HUES6 (cell line): ENCODE measurements at regions not wholly inside any gene's neighbourhood (a gene's known extent, or its start where the extent isn't known, plus 50 kb on each side); places are given as distances from the start of the nearest gene placed in this dataset.
"Not testable (repeated sequence)": the region's sequence is repeated elsewhere in the genome, so short reads cannot be mapped to it uniquely, and the experiment has no call there.

Experiments
- H3K27ac ChIP-seq: 2 replicates; pipeline ENCODE4 v1.7.0; 2013; ENCODE audit warnings: low read depth, mild to moderate bottlenecking, low read length, inconsistent platforms
- H3K27me3 ChIP-seq: 2 replicates; pipeline ENCODE4 v1.6.1; 2013; ENCODE audit warnings: low read length; ENCODE audit not compliant: control insufficient read depth, insufficient read depth
- H3K36me3 ChIP-seq: 2 replicates; pipeline ENCODE4 v1.6.1; 2013; ENCODE audit warnings: low read length; ENCODE audit not compliant: control insufficient read depth, insufficient read depth
- H3K4me1 ChIP-seq: 2 replicates; pipeline ENCODE4 v1.6.1; 2013; ENCODE audit warnings: low read length; ENCODE audit not compliant: control insufficient read depth, insufficient read depth
- H3K4me3 ChIP-seq: 2 replicates; pipeline ENCODE4 v1.5.1; 2013; ENCODE audit warnings: low read depth, low read length
- H3K9ac ChIP-seq: one replicate; pipeline ENCODE4 v1.6.1; 2013; ENCODE audit warnings: mild to moderate bottlenecking, low read length
- H3K9me3 ChIP-seq: 2 replicates; pipeline ENCODE4 v1.6.1; 2013; ENCODE audit warnings: low read depth, low read length; ENCODE audit not compliant: control insufficient read depth, insufficient read depth

GRCh38 chr2:131639001-131639620, 111.4 kb downstream of the CCDC74A start:
- H3K4me3 ChIP-seq, H3K4me1 ChIP-seq, H3K36me3 ChIP-seq, H3K9ac ChIP-seq, H3K27me3 ChIP-seq, H3K9me3 ChIP-seq, H3K27ac ChIP-seq: not testable (repeated sequence)

GRCh38 chr2:131641414-131642206, 113.9 kb downstream of the CCDC74A start:
- Histone ChIP-seq H3K9ac (no peak overlapping the region), H3K9me3 (no peaks in the 10 kb centered on the region), H3K27me3 (no peaks in the 10 kb centered on the region), H3K27ac (no peak overlapping the region), H3K36me3 (no peaks in the 10 kb centered on the region), H3K4me1 (no peaks in the 10 kb centered on the region), H3K4me3 (no peak overlapping the region)

GRCh38 chr2:131643180-131643579, 115.5 kb downstream of the CCDC74A start:
- H3K27me3 ChIP-seq, H3K9me3 ChIP-seq, H3K9ac ChIP-seq, H3K27ac ChIP-seq, H3K4me3 ChIP-seq, H3K4me1 ChIP-seq, H3K36me3 ChIP-seq: not testable (repeated sequence)

- Histone ChIP-seq H3K9ac (no peak overlapping the region), H3K4me1 (no peaks in the 10 kb centered on the region), H3K9me3 (no peaks in the 10 kb centered on the region), H3K27ac (no peak overlapping the region), H3K27me3 (no peaks in the 10 kb centered on the region), H3K4me3 (no peak overlapping the region), H3K36me3 (no peaks in the 10 kb centered on the region)
Measured at GRCh38 chr2:131645177-131645765, 117.6 kb downstream of the CCDC74A start.

- not testable (repeated sequence) for H3K9me3 ChIP-seq, H3K9ac ChIP-seq, H3K27ac ChIP-seq, H3K4me3 ChIP-seq, H3K4me1 ChIP-seq, H3K27me3 ChIP-seq, H3K36me3 ChIP-seq
Measured at GRCh38 chr2:131646220-131646619, 118.5 kb downstream of the CCDC74A start.

GRCh38 chr2:131646669-131647297, 119.1 kb downstream of the CCDC74A start:
- Histone ChIP-seq H3K36me3 (no peaks in the 10 kb centered on the region), H3K9ac (no peak overlapping the region), H3K4me1 (no peaks in the 10 kb centered on the region), H3K27ac (no peak overlapping the region), H3K9me3 (no peaks in the 10 kb centered on the region), H3K4me3 (peak overlapping the region; percentile 29; the same call in 1 of the 2 replicates), H3K27me3 (no peaks in the 10 kb centered on the region)

- H3K4me3 ChIP-seq, H3K36me3 ChIP-seq: not testable (repeated sequence)
Measured at GRCh38 chr2:131648565-131648964, 120.9 kb downstream of the CCDC74A start.

GRCh38 chr2:131652246-131652645, 124.6 kb downstream of the CCDC74A start:
- not testable (repeated sequence) for H3K4me3 ChIP-seq, H3K4me1 ChIP-seq, H3K9ac ChIP-seq, H3K27ac ChIP-seq, H3K9me3 ChIP-seq, H3K27me3 ChIP-seq, H3K36me3 ChIP-seq

More at GRCh38 chr2:131648565-131648964, 120.9 kb downstream of the CCDC74A start:
- H3K9me3 ChIP-seq, H3K4me1 ChIP-seq, H3K9ac ChIP-seq, H3K27me3 ChIP-seq, H3K27ac ChIP-seq: not testable (repeated sequence)

- H3K9me3 ChIP-seq, H3K4me3 ChIP-seq, H3K9ac ChIP-seq, H3K36me3 ChIP-seq, H3K27ac ChIP-seq, H3K4me1 ChIP-seq, H3K27me3 ChIP-seq: not testable (repeated sequence)
Measured at GRCh38 chr2:131654107-131654506, 126.4 kb downstream of the CCDC74A start.

- no peaks in the 10 kb centered on the region for H3K4me1 ChIP-seq
- no peak overlapping the region for H3K4me3 ChIP-seq
- no peaks in the 10 kb centered on the region for H3K36me3 ChIP-seq
- no peak overlapping the region for H3K27ac ChIP-seq
- no peak overlapping the region for H3K9ac ChIP-seq
- H3K9me3 ChIP-seq = no peaks in the 10 kb centered on the region; the same call in 1 of the 2 replicates
- no peaks in the 10 kb centered on the region for H3K27me3 ChIP-seq
Measured at GRCh38 chr2:131656816-131657633, 129.3 kb downstream of the CCDC74A start.
